GM12878 (cell line): ENCODE measurements at regions not wholly inside any gene's neighbourhood (a gene's known extent, or its start where the extent isn't known, plus 50 kb on each side); places are given as distances from the start of the nearest gene placed in this dataset.

Source experiments
- POLR2AphosphoS2 ChIP-seq: IDR thresholded peaks from 2 replicates; pipeline ENCODE4 v1.6.1; 2011; ENCODE audit warnings: low read depth, mild to moderate bottlenecking, low read length, improper control_type of control experiment, moderate library complexity
- TF ChIP-seq, protein P1 (sequence below), 3 experiments: IDR thresholded peaks in 2 of 3; conservative IDR thresholded peaks in 1 of 3; 2 replicates each; pipeline ENCODE4 v1.5.1; 2011; ENCODE audit warnings: low read depth in 3 of 3, low read length in 3 of 3, mild to moderate bottlenecking in 3 of 3, control low read depth in 2 of 3, moderate library complexity in 2 of 3, inconsistent platforms in 1 of 3, mixed read lengths in 1 of 3; ENCODE audit not compliant: control insufficient read depth in 2 of 3, insufficient read depth in 1 of 3; ENCODE audit errors: extremely low read depth in 1 of 3

DNA sequence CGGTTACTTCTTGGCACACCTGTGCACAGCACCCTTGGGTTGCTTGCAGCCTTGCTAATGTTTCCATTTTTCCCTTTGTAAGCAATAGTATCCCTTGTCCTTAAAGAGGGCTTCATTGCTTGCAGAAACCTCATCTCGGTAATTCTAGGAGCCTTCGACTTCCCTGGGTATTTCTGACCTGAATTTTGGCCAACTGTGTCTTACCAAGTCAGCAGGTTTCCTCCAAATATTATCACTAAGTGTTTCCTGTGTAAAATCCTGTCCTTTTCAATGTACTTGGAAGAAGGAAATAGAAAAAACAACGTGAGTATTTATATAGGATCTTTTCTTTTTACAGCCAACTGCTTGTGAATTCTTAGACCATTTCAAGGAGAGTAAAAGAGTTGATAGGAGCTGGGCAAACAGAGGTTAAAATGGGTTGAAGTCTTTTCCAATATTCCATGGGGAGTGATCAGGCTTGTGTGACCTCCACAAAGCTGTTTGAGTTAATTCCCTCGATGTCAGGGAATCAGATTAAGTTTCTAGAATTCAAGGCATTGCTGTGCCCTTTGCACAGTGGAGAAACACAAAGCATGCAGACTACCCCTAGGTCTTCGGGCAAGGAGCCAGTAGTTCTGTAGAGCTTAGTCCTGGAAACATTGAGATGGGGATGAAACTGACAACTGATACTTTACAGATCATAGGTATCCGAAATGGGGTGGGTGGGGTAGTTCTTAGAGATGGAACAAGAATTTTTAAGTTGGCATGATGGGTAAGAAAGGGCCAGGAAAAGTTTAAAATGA is 209.9 kb downstream of the CPE start:
- TF ChIP-seq POLR2AphosphoS2: no peak
- TF ChIP-seq, protein P1, sequence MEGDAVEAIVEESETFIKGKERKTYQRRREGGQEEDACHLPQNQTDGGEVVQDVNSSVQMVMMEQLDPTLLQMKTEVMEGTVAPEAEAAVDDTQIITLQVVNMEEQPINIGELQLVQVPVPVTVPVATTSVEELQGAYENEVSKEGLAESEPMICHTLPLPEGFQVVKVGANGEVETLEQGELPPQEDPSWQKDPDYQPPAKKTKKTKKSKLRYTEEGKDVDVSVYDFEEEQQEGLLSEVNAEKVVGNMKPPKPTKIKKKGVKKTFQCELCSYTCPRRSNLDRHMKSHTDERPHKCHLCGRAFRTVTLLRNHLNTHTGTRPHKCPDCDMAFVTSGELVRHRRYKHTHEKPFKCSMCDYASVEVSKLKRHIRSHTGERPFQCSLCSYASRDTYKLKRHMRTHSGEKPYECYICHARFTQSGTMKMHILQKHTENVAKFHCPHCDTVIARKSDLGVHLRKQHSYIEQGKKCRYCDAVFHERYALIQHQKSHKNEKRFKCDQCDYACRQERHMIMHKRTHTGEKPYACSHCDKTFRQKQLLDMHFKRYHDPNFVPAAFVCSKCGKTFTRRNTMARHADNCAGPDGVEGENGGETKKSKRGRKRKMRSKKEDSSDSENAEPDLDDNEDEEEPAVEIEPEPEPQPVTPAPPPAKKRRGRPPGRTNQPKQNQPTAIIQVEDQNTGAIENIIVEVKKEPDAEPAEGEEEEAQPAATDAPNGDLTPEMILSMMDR (IDR thresholded peaks at IDR 0.05 in 2 of 3, conservative IDR thresholded peaks at IDR 0.05 in 1 of 3; ENCODE audit: control insufficient read depth in 2 of 3, extremely low read depth in 1 of 3, insufficient read depth in 1 of 3, low read depth in 3 of 3, low read length in 3 of 3): no peak
